ENCODE measurements at regions not wholly inside any gene's neighbourhood (a gene's known extent, or its start where the extent isn't known, plus 50 kb on each side); places are given as distances from the start of the nearest gene placed in this dataset.

GRCh38 chr3:159859424-159859823 is 129.2 kb upstream of the IL12A start (continued):
- TF ChIP-seq, protein P1, sequence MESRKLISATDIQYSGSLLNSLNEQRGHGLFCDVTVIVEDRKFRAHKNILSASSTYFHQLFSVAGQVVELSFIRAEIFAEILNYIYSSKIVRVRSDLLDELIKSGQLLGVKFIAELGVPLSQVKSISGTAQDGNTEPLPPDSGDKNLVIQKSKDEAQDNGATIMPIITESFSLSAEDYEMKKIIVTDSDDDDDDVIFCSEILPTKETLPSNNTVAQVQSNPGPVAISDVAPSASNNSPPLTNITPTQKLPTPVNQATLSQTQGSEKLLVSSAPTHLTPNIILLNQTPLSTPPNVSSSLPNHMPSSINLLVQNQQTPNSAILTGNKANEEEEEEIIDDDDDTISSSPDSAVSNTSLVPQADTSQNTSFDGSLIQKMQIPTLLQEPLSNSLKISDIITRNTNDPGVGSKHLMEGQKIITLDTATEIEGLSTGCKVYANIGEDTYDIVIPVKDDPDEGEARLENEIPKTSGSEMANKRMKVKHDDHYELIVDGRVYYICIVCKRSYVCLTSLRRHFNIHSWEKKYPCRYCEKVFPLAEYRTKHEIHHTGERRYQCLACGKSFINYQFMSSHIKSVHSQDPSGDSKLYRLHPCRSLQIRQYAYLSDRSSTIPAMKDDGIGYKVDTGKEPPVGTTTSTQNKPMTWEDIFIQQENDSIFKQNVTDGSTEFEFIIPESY (IDR thresholded peaks at IDR 0.05; ENCODE audit: borderline replicate concordance, low read depth) = no peak
- TF ChIP-seq EZH2phosphoT487 (IDR thresholded peaks at IDR 0.05; ENCODE audit: borderline replicate concordance, low read depth) (no peak), YY1 (IDR thresholded peaks at IDR 0.05; ENCODE audit: low read depth) (no peak), EP300 (IDR thresholded peaks at IDR 0.05; ENCODE audit: borderline replicate concordance in 1 of 2, low read depth in 1 of 2, low read length in 1 of 2) (peak; percentile 31 to 98; a peak in 3 of 4 replicates), TCF12 (IDR thresholded peaks at IDR 0.05) (peak; percentile 91), ELF1 (IDR thresholded peaks at IDR 0.05) (no peak), FOSL2 (IDR thresholded peaks at IDR 0.05; ENCODE audit: borderline replicate concordance, low read depth) (no peak), MAX (IDR thresholded peaks at IDR 0.05; ENCODE audit: low read depth) (no peak)

DNA sequence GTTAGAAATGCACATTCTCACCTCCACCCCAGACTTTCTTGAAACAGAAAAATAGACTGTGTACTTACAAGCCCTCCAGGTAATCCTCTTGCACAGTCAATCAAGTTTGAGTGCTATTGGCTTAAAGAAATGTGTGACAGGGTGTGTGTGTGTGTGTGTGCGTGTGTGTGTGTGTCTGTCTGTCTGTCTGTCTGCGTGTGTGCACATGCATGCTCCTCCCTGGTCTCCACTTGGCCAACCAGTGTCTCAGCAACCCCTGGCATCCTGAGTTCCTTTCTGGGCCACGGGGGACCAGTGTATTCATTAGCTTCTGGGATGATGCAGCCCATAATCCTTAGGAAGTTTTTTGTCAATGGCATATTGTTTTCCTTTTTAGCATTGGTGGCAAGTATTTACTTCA is 128.8 kb upstream of the IL12A start:
- Histone ChIP-seq H3K79me2 (ENCODE audit: insufficient read depth) (peaks cover 90% of the 10 kb centered on the region), H3K27me3 (ENCODE audit: insufficient read depth) (no peaks in the 10 kb centered on the region), H3K9me2 (no peaks in the 10 kb centered on the region), H4K20me1 (ENCODE audit: insufficient read depth) (peaks cover 7% of the 10 kb centered on the region; the same call in 1 of the 2 replicates), H3K27ac (ENCODE audit: low read depth in 2 of 2, low read length in 1 of 2) (peak overlapping the region in 1 of 2 experiments; percentile 87; a peak in 2 of 4 replicates), H3F3A (replicated peaks; ENCODE audit: insufficient read depth) (peaks cover 4% of the 10 kb centered on the region), H3K36me3 (replicated peaks in 1 of 2; ENCODE audit: control insufficient read depth in 1 of 2, insufficient read depth in 2 of 2, low read length in 1 of 2) (peaks cover 0 to 3% of the 10 kb centered on the region in 2 experiments), H3K4me2 (no peak overlapping the region), H3K4me1 (ENCODE audit: control insufficient read depth in 1 of 2, insufficient read depth in 2 of 2, low read depth in 1 of 2, low read length in 1 of 2) (peaks cover 25 to 77% of the 10 kb centered on the region in 2 experiments), H2AFZ (ENCODE audit: low read depth) (no peak overlapping the region), H3K9me3 (no peaks in the 10 kb centered on the region), H3K9ac (no peak overlapping the region), H3K4me3 (ENCODE audit: low read depth in 2 of 2, low read length in 1 of 2) (no peak overlapping the region)
- DNase-seq = no peak
- 52% methylated on average over 3 of the region's 3 CpGs for WGBS (ENCODE audit: low lambda C conversion rate)
- TF ChIP-seq MXI1 (IDR thresholded peaks at IDR 0.05; ENCODE audit: low read depth, low read length) (peak; percentile 6; the same call in 1 of the 2 replicates), RCOR1 (IDR thresholded peaks at IDR 0.05; ENCODE audit: low read length) (no peak)
- CTCF ChIA-PET = interaction anchor here (1.0 to 10.7 kb wide), 9 partner anchors 11 to 579 kb away, joined by 3 to 160 read pairs (median 9); partner anchors contain the start of gene IL12A
- POLR2A ChIA-PET = interaction anchor here (0.7 to 3.2 kb wide), 5 partner anchors 11 to 29 kb away, joined by 3 to 28 read pairs (median 4); partner anchors contain the start of gene SCHIP1

DNA sequence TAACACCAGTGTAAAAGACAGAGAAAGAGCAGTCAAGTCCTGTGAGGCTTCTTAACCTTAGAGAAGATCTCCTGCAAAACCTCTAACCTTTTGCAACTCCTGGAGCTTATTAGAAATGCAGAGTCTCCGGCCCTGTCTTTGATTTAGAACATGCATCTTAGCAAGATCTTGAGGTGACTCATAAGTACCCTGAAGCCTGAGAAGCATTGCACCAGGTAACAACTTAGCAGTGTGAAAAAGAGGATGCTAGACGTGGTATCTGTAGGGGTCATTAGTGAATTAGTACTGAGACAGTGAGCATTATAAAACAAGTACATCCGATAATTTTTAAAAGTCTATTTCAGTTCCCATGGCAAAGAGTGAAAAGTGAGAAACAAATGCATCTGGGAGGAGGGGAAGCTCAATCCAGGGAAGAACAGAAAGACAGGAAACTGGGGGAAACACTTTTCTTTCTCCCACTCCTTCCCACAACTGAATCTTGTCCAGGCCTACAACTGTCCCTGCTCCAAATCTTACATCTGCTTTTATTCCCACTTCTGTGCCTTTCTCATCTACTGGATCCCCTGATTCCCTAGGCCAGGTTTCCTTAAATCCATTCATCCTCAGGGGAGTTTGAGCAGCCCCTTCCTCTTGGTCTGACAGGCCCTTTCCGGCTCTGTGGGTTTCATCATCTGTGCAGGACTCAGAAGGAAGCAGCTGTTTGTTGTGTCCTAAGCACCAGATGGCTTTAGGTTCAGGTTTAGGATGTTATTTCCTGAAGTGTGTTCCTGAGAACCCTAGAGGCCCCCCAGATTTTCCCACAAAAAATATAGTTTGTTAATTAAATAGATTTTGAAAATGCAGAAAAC is 128.1 kb upstream of the IL12A start:
- no peaks in the 10 kb centered on the region for H3K9me3 ChIP-seq
- CTCF ChIA-PET = interaction anchor here (1.1 to 10.7 kb wide), 7 partner anchors 10 to 146 kb away, joined by 3 to 160 read pairs (median 7); partner anchors contain the start of gene IL12A
- peaks cover 25 to 76% of the 10 kb centered on the region in 2 experiments for H3K4me1 ChIP-seq (ENCODE audit: control insufficient read depth in 1 of 2, insufficient read depth in 2 of 2, low read depth in 1 of 2, low read length in 1 of 2)
- no peaks in the 10 kb centered on the region for H3K27me3 ChIP-seq (ENCODE audit: insufficient read depth)
- H3K27ac ChIP-seq (ENCODE audit: low read depth in 2 of 2, low read length in 1 of 2) = peak overlapping the region in 1 of 2 experiments; percentile 87; a peak in 2 of 4 replicates
- peaks cover 9% of the 10 kb centered on the region; the same call in 1 of the 2 replicates for H4K20me1 ChIP-seq (ENCODE audit: insufficient read depth)
- H3K9me2 ChIP-seq = no peaks in the 10 kb centered on the region
- H3K36me3 ChIP-seq (replicated peaks in 1 of 2; ENCODE audit: control insufficient read depth in 1 of 2, insufficient read depth in 2 of 2, low read length in 1 of 2) = peaks cover 0 to 3% of the 10 kb centered on the region in 2 experiments
- H2AFZ ChIP-seq (ENCODE audit: low read depth) = no peak overlapping the region
- no peak overlapping the region for H3K4me3 ChIP-seq (ENCODE audit: low read depth in 2 of 2, low read length in 1 of 2)
- H3K9ac ChIP-seq = no peak overlapping the region
- POLR2A ChIA-PET = interaction anchor here (2.7 to 3.2 kb wide), 2 partner anchors 19 to 22 kb away, joined by 14 to 28 read pairs; partner anchors contain the start of gene SCHIP1
- H3K4me2 ChIP-seq = no peak overlapping the region
- TF ChIP-seq PBX3 (IDR thresholded peaks at IDR 0.05) (no peak), EP300 (IDR thresholded peaks at IDR 0.05; ENCODE audit: borderline replicate concordance in 1 of 2, low read depth in 1 of 2, low read length in 1 of 2) (peak in 1 of 2 experiments; percentile 45; a peak in 1 of 4 replicates), MEF2A (IDR thresholded peaks at IDR 0.05; ENCODE audit: borderline replicate concordance, low read depth) (no peak), SMC3 (IDR thresholded peaks at IDR 0.05; ENCODE audit: low read depth, low read length) (no peak), RAD21 (IDR thresholded peaks at IDR 0.05; ENCODE audit: low read length) (no peak), FOSL2 (IDR thresholded peaks at IDR 0.05; ENCODE audit: borderline replicate concordance, low read depth) (peak; percentile 40; the same call in 1 of the 2 replicates), TCF12 (IDR thresholded peaks at IDR 0.05) (0 out of 2 replicates have a peak, but pooled peaks have one; percentile 7), MXI1 (IDR thresholded peaks at IDR 0.05; ENCODE audit: low read depth, low read length) (0 out of 2 replicates have a peak, but pooled peaks have one; percentile 27), MAX (IDR thresholded peaks at IDR 0.05; ENCODE audit: low read depth) (no peak)
- TF ChIP-seq, protein P1 (IDR thresholded peaks at IDR 0.05; ENCODE audit: borderline replicate concordance, low read depth) = no peak
- 71% methylated on average over 4 of the region's 4 CpGs for WGBS (ENCODE audit: low lambda C conversion rate)
- H3F3A ChIP-seq (replicated peaks; ENCODE audit: insufficient read depth) = peaks cover 6% of the 10 kb centered on the region
- no peak for DNase-seq
- H3K79me2 ChIP-seq (ENCODE audit: insufficient read depth) = peaks cover 94% of the 10 kb centered on the region
